IPS-NIHi7 (cell line): ENCODE measurements at regions not wholly inside any gene's neighbourhood (a gene's known extent, or its start where the extent isn't known, plus 50 kb on each side); places are given as distances from the start of the nearest gene placed in this dataset.

Experiments
- DNase-seq: peaks from one replicate; pipeline ENCODE4 v3.0.0; 2012; ENCODE audit warnings: mixed read lengths; ENCODE audit errors: extremely low spot score

DNA sequence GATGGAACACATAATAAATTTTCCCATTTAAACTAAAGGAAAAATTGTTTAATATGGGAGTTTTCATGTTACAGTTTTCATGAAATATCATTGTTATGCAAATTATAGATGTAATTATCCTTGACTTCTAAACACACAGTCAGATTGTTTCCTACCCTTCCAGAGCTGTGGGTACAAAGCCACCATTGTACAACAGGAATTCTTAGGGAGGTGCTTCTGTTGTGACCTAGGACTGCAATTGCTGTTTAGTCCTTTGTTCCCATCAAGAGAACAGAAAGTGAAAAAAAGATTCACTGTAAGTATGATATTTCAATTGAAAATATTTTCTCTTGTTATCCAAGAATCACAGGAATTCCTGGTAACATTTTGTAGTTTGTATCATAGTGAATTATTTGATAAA is 455.3 kb upstream of the NAALADL2 start:
- no peak for DNase-seq

DNA sequence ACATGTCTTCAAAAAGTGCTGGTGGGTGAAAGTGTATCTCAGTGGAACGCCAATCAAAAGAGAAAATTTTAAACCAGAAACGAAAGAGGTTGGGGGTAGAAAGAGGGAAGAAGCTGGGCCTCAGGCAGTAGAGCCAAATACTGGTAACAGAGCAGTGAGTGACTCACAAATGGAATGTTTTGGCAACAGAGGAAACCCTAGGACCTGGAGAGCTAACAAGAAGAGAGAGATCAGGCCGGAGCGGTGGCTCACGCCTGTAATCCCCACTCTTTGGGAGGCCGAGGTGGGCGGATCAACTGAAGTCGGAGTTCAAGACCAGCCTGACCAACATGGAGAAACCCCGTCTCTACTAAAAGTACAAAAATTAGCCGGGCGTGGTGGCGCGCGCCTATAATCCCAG is 450.8 kb upstream of the NAALADL2 start:
- peak; percentile 15 for DNase-seq

DNA sequence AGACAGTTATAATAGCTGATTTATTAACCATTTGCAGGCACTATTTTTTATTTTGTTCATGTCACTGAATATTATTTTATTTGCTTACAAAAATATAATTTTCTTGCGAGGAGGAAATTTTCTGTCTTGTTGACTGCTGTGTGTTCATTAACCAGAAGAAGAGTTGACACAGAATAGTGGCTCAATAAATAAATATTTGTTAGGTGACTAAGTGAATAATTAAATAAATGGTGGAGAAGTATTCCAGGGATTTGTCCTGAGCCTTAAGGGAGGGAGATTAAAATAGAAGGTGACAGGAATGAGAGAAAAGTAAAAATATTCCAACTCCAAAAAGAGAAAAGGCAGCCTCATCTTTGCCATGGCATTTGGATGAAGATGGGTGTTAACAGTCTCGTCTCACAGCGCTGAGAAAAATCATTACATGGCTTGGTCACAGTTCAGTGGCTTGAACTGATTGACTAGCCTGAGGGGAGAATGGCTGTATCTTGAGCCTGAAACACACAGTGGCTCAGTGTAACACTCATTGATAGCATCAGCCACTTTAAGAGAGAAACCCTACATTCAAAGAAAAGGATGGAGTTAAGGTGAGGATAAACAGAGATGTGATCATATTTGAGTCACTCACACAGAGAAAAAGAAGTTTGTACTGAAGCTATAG is 449.9 kb upstream of the NAALADL2 start:
- DNase-seq = no peak

DNA sequence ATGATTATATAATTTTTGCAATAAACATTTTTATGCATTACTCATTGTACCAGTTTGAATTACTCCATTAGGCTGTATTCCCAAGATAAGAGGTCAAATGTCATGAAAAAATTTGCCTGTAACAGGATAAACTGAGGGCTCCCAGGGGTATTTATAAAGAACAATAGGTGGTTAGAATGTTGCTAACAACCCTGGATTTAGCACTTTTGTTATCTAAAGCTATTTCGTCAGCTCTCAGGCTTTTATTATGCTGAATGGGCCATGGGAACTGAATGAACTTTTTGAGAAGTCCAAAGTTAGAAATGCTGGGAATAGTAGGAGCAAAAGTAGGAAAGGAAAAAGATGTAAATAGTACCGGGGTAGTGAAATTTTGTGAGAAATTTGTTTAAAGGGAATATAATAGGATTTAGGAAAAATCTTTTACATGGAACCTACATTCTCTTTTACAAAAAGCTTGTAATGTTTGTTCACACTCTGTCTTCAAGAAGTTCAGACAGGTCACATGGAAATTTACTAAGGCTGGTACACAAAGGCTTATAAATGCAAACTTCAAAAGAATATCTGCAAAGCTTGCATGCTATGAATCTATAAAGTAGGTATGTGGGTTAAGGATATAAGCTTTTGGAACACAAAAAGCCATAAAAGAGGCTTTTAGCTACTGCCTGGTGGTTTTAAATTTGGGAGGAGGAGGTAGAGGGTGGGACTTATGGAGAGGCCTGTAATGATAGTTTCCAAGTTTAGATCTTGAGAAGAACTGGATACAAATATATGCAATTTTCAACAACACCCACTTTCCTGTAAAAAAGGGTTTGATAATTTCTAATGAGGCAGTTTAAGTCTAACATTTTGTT is 445.8 kb upstream of the NAALADL2 start:
- peak; percentile 18 for DNase-seq

DNA sequence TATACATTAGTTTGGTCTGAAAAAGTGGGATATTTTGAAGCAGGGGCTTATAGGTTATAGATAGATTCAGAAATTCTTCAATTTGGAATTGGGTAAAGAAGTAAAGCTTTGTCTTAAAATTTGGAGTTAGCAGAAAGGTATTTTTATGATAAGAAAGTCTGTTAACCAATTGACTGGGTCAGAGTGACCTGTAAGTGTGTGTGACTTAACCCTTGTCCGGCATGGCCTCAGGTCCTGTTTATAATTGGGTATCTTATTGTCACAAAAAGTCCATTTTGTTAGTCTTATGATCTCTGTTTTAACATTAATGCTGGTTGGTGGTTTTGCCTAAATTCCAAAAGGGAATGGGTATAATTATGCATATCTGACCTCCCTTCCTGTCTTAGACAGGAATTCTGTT is 444.2 kb upstream of the NAALADL2 start:
- DNase-seq = no peak

DNA sequence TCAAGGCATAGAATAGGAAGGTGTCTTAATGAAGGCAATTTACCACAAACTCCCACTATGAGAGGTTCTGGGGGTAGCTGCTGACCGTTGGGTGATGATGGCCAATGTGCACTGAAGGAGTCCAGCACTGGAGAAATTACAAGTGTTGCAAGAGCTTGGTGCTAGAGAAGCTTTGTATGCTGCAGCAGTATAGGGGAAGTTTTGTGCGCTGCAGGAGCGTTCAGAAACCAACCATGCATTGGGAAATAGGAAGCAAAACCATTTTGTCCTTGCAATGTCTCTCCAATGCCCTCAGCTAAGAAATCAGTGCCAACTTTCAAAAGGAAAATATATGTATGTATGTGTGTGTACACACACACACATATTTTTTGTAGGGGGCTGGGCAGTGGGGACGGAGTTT is 441.6 kb upstream of the NAALADL2 start:
- no peak for DNase-seq

DNA sequence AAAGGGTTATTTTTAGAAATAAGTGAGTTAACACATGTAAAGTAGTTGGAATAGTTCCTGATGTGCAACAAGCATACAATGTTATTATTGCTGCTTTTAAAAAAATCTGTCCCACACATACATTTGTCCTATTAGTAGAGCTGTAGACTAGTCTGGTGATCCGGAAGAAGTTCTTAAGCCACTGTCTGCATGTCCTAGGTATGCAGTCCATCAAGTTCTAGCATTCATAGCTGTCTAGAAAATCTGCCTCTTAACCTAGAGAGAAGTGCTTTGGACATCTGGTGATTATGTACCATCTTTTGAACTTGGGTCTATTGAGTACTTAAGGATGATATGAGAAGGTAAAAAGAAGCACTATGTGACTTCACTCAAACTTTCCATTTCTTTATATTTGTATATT is 439.9 kb upstream of the NAALADL2 start:
- DNase-seq = no peak

DNA sequence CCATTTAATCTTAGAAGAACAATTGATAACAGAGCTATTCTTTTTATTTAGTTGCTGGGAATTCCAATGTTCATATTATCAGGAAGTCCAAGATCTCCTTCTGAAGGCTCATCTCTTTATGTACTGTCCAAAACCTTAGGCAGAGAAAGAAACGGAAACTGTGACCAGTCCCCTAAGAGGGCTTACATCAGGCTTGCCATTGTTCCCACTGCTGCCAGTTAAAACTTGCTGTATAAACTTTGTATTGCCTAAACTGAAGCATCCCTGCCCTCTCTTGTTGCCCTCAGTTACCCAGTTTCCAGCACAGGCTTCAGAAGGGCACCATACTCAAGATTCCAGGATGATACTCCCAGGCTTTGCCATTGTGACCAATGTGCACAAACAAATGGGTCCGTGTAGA is 435.2 kb upstream of the NAALADL2 start:
- DNase-seq = no peak

DNA sequence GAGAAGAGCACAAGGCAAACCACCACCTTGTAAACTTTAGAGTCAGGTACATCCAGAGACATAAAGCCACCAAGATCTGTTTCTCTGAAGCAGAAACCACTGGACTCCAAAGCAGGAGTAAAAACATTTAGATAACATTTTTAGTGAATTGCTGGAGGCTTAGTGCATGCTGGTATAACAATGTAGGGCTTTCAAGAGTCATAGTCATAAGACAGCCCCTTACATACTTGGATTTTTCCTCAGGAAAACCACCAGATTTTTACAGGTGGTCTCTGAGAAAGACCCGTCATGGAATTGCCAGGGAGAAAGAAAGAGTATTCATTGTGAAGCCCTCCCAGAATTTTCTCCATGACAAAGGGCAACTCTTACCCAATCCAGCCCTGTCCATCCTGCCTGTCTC is 434.5 kb upstream of the NAALADL2 start:
- DNase-seq = no peak

DNA sequence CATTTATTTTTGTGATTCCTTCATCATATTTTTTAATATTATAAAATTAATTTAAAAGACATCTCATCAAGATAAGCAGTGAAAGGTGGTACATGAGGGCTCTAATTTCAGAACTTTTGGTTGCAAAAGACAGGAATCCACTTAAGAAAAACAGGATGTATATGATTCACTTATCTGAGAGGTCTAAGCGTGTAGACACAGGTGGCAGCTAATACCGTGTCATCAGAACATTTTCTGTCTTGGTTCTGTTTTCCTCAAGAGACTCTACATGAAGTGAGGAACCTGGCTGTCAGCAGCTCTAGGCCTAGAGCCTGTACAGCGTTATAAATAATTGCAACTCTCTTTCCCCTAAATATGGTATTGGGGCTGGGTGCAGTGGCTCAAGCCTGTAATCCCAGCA is 433.7 kb upstream of the NAALADL2 start:
- DNase-seq = no peak

DNA sequence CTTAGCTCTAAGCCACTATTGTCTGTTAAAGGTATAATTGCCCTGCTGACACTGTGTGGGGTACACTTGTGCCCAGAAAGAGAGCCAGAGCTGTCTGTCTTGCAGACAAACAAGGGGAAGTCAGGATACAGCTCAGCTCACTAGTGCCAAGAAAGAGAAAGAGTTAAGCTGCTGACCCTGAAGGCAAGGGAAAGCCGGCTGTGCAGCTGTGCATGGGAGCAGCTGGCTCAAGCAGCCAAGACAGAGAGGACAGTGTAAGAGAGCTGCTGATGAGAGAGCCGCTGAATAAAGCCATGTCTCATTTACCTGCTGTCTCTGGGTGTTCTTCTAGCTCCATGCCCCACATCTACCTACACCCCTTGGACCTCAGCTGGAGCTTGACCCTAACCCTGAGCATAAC is 428.1 kb upstream of the NAALADL2 start:
- DNase-seq = no peak

DNA sequence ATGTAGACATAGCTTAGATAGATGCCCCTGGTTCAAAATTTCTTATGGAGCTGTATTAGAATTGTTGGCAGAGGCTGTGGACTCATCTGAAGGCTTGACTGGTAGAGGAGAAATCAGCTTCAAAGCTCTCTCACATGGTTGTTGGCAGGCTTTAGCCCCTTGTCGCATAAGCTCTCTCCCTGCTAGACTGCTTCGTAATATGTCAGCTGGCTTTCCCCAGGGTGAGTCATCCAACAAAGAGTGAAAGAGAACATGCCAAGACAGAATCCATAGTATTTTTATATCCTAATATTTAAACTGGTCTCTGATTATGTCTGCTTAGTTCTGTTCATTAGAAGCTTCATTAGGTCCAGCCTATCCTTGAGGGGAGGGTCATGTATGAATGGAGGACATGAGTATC is 427.4 kb upstream of the NAALADL2 start:
- no peak for DNase-seq

DNA sequence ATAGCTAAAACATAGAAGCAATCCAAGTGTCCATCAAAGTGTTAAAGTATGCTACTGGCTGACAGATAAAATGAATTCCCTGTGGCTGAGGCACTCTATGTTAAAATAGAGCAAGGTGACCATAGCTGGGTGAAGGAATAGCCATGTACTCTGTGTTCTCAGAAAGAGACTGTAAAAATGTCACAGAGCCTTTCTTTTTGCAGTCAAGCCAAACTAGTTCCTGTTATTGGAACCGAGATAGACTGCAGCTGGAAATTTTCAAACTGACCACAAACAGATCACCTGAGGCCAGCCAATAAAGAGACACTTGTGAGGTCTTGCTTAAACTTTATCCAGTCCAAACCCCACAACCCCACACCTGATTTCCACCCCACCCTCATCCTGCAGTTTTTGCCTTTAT is 422.8 kb upstream of the NAALADL2 start:
- DNase-seq = no peak

DNA sequence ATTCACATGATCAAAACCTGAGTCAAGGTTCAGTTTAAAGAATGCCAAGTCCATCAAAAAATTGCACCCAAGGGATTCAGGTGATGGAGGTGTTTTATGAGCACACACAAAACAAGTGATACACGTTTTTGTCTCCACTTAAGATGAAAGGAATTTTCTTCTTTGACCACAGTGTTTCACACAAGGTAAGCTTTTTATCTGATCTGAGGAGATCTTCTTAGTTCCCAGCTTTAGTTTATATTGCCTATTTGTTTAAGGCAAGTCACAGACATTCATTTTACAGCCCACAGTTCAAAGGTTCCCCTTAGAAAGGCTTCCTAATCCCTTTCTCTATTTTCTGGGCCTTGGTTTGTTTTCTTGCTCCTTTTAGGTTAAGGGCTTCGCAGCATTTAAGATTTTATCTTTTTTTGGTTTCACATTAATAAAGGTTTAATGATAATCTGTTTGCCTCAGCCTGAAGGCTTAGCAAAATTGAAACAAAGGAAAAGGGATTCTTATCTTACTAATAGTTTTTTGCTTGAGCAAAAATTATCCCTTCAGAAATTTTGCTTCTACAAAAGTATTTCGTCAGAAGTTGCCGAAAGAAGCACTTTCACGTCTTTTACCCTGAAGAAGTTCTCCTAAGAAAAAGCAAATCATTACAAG is 420.5 kb upstream of the NAALADL2 start:
- DNase-seq = no peak

DNA sequence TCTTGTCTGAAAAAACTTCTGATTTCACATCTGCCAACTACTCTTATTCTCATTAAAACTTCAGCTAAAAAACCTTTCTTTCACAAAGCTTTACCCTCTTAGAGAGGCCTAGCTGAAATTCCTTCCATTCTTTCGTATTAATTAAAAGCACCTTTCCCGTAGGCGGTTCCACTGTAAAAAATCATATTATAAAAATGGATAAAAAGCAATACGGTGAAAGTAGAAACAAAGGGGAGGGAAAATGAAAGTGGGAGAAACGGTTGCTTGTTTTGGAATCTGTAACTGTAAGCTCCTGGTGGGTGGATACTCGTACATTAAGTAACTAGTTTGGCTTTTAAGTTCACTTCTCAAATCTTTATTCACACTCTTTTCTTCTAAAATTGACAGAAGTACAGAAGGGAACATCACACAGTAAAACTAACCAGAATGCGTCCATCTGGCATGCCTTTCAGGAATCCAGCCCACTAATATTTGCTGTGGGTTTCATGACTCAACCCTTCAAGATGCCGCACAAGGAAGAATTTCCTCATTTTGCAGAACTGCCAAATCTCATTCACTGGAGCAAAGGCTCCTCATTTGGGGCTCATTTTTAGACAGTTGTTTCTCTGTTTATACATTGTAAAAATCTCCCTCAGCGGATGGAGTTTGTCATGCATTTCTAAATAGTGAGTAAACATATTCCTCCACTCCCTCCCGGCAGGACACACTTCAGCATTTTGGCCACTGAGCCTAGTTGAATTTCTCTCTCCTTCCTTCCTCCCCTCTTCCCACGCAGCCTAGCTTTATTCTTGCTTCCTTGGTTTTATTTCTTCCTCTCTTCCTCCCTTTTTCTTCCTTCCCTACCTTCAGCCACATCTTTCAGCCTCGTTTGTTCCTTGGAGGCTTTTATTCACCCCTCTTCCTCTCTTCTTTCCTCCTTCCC is 419.5 kb upstream of the NAALADL2 start:
- no peak for DNase-seq

DNA sequence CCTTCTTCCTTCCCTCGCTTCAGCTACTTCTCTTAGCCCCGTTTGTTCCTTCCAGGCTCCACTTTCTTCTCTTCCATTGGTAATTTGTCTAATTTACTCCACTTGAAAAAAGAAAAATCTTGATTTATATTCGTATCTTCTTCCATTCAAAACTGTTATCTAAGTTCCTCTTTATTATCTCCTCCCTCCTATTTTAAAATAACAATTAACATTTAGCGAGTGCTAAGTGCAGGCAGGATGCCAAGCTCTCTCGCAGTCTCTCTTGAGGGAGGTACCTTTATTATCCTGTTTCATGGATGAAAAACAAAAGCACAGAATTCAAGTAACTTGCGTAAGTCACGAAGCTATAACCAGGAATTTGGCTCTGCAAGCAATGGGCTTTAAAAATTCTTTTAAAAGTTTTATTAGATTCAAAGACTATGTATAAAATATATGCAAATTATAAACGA is 418.9 kb upstream of the NAALADL2 start:
- DNase-seq = no peak

DNA sequence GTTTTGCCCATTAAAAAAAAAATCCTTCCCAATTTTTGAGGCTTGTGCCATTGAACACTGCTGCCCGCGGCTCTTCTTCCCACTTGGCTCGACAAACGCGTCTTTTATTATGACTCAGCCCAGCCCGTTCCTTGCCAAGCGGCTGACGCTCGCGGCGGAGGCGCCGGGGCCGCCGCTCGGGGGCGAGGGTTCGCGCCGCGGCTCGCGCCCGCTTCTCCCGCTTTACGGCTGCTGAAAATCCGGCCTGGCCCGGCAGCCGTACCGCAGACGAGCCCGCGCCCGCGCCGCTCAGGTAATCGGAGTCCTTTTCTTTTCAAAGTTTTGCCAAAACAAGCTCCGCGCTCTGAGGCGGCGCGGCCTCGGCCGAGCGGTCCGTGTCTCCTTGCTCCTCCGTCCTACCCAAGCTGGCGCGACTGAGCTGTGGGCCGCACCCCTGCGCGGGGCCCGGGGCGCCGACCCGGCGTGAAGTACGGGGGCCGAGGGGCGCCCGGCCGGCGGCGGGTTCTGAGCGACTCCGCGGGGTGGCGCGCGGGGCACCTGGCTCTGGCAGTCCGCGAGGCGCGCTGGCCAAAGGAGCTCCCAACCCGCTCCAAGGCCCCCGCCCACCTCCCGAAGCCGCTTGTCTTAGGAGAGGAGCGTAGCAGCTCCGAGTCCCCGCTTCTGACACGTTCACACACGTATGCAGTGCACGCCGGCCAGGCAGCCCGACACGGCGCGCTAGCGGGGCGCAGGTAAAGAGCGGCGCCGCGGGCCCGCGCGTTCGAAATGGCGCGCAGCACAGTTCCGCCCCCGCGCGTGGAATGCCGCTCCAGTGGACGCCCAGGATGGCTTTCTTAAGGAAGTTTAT is 418.2 kb upstream of the NAALADL2 start:
- DNase-seq = peak; percentile 81

DNA sequence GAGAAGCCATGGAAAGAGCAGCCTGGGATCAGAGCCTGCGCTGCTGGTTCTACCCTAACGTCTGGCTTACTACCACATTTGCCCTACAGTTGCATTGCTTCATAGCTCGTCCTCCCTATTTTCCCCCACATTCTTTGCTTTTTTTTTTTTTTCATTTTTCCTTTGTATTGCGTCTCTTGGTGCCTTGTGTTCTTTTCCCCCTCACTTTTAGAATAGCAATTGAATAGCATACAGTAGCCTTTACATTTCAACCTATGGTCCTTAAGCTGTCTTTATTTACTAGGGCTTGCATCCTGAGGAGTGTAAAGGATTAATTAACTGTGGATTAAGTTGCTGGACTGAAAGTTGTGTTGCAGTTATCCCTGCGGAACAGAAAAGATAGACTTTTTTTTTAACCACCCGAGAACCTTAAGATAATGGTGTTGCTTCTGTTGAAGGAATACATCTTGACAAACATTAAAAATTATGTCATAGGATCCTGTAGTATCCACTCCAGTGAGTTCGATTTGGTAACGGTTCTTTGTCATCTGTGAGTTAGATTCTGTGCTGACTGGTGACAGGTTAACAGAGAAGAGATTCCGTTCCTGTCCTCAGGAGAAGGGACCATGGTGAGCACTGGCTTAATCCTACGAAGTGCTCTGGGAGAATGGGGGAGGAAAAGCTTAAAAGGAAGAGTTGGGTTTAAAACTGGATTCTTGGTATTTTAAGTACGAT is 417.4 kb upstream of the NAALADL2 start:
- no peak for DNase-seq

DNA sequence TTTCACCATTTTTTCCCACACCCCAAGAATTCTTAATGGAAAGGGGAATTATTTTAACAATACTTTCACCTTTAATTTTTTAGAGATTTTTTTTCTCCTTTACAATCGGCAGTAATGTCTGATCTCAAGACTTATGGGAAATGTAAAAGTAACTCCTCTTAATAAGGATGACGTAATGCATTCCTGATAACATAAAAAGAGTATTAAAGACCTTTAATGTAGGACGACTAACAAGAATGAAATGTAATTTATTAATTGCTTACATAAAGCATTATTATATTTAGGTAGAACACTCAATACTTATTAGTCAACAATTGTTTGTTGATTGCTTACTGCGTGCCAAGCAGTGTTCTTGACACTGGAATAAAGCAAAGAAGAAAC is 416.8 kb upstream of the NAALADL2 start:
- DNase-seq = no peak

DNA sequence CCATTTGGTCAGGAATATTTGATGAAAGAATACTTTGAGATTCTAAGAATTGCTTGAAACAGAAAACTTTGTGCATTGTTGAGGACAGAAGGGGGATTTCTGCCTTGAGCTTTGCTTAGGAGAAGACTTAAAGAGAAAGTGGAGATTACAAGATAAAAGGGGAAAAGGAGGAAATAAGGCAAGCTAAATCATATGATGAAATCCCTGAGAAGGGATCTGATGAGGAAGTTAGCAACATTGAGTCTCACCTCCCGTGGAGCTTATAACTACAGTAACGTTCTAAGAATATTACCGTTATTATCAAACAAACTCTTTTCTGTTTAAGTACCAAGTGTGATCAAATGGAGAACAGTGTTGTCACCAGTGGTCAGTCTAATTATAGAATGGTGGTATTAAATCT is 414.7 kb upstream of the NAALADL2 start:
- no peak for DNase-seq
